MCF 10A (cell line): ENCODE measurements at regions not wholly inside any gene's neighbourhood (a gene's known extent, or its start where the extent isn't known, plus 50 kb on each side); places are given as distances from the start of the nearest gene placed in this dataset.
"Not testable (repeated sequence)": the region's sequence is repeated elsewhere in the genome, so short reads cannot be mapped to it uniquely, and the experiment has no call there.

Source experiments
- BruUV-seq: library from RNA; stranded (reverse); fragments of 400-500 nt; replicated peaks from 2 replicates; lab custom pipeline; 2021; lab: Mats Ljungman, UMichigan
- CTCF ChIA-PET: fragments of 300-600 bp; sonication (Branson Sonifier 250); formaldehyde crosslinking; extraction: SDS; loops from one replicate; lab custom pipeline; 2021; ENCODE audit warnings: antibody characterized with exemption, inconsistent platforms; lab: Yijun Ruan, JAX
- POLR2A ChIA-PET: fragments of 300-600, 350-650 bp; sonication (Branson Sonifier 250); formaldehyde crosslinking; extraction: SDS; loops from one replicate; lab custom pipeline; 2020; ENCODE audit warnings: antibody characterized with exemption, inconsistent platforms; lab: Yijun Ruan, JAX
- DNase-seq: peaks from one replicate; pipeline ENCODE4 v3.0.0-alpha.2; 2018; ENCODE audit not compliant: unreplicated experiment
- H3K27ac Mint-ChIP-seq: one replicate; pipeline ENCODE4 v1.8.0; 2022; ENCODE audit warnings: mild to moderate bottlenecking, low read depth, mixed read lengths; ENCODE audit not compliant: unreplicated experiment
- H3K27me3 Mint-ChIP-seq: one replicate; pipeline ENCODE4 v1.8.0; 2022; ENCODE audit warnings: mixed read lengths; ENCODE audit not compliant: insufficient read depth, unreplicated experiment
- H3K36me3 Mint-ChIP-seq: one replicate; pipeline ENCODE4 v1.8.0; 2022; ENCODE audit warnings: mild to moderate bottlenecking, moderate library complexity, mixed read lengths; ENCODE audit not compliant: insufficient read depth, unreplicated experiment
- H3K4me1 Mint-ChIP-seq: one replicate; pipeline ENCODE4 v1.8.0; 2022; ENCODE audit warnings: mixed read lengths; ENCODE audit not compliant: insufficient read depth, unreplicated experiment
- H3K4me3 Mint-ChIP-seq: one replicate; pipeline ENCODE4 v1.8.0; 2022; ENCODE audit warnings: mild to moderate bottlenecking, moderate library complexity, mixed read lengths; ENCODE audit not compliant: unreplicated experiment
- H3K9me3 Mint-ChIP-seq: one replicate; pipeline ENCODE4 v1.8.0; 2022; ENCODE audit warnings: mixed read lengths; ENCODE audit not compliant: unreplicated experiment
- CTCF ChIP-seq: fragments of 200-600 bp; IDR thresholded peaks from one replicate; pipeline ENCODE4 v1.8.0; 2022; ENCODE audit warnings: antibody characterized with exemption, mild to moderate bottlenecking; ENCODE audit not compliant: unreplicated experiment
- intact Hi-C: fragments of 100-400 bp; cut with micrococcal nuclease; formaldehyde crosslinking; loops from 2 replicates; pipeline ENCODE4 v1.14.1; 2022

- intact Hi-C loops, result no loop called here
- ChIA-PET POLR2A (no interaction called here), CTCF (no interaction called here)
- Mint-ChIP-seq H3K27me3 (no peaks in the 10 kb centered on the region), H3K4me3 (no peak overlapping the region), H3K27ac (no peak overlapping the region), H3K36me3 (no peaks in the 10 kb centered on the region), H3K9me3 (peaks cover 39% of the 10 kb centered on the region), H3K4me1 (no peaks in the 10 kb centered on the region)
- no peak for TF ChIP-seq CTCF
- no peak for DNase-seq
- no TSS peak for BruUV-seq
Measured at GRCh38 chr16:5252791-5253190, 155.2 kb upstream of the EEF2KMT start.

GRCh38 chr16:5247403-5247802 is 149.8 kb upstream of the EEF2KMT start:
- CTCF ChIA-PET, H3K4me1 Mint-ChIP-seq, DNase-seq, intact Hi-C loops, H3K4me3 Mint-ChIP-seq, BruUV-seq, POLR2A ChIA-PET, H3K27me3 Mint-ChIP-seq, H3K36me3 Mint-ChIP-seq, H3K27ac Mint-ChIP-seq: not testable (repeated sequence)
- H3K9me3 Mint-ChIP-seq, result peaks cover 22% of the 10 kb centered on the region

- CTCF ChIA-PET, H3K4me1 Mint-ChIP-seq, H3K9me3 Mint-ChIP-seq, H3K36me3 Mint-ChIP-seq, DNase-seq, H3K27me3 Mint-ChIP-seq, H3K27ac Mint-ChIP-seq, H3K4me3 Mint-ChIP-seq, intact Hi-C loops, BruUV-seq, POLR2A ChIA-PET: not testable (repeated sequence)
Measured at GRCh38 chr16:5240278-5240626, 142.7 kb upstream of the EEF2KMT start.

GRCh38 chr16:5239472-5240277 is 142.1 kb upstream of the EEF2KMT start:
- BruUV-seq, H3K4me1 Mint-ChIP-seq, CTCF ChIA-PET, H3K9me3 Mint-ChIP-seq, POLR2A ChIA-PET, H3K27ac Mint-ChIP-seq, H3K27me3 Mint-ChIP-seq, H3K36me3 Mint-ChIP-seq, DNase-seq, H3K4me3 Mint-ChIP-seq: not testable (repeated sequence)
- peak; percentile 24 for TF ChIP-seq CTCF
- intact Hi-C loops, result loop anchor here (2.0 kb wide), 1 partner anchor 1403 kb away; no protein-coding TSS in a partner anchor

GRCh38 chr16:5235119-5235518 is 137.5 kb upstream of the EEF2KMT start:
- no peaks in the 10 kb centered on the region for H3K36me3 Mint-ChIP-seq
- no peak overlapping the region for H3K4me3 Mint-ChIP-seq
- intact Hi-C loops, result no loop called here
- CTCF ChIA-PET, result interaction anchor here (0.7 to 1.3 kb wide), 2 partner anchors 69 to 87 kb away, joined by 4 to 5 read pairs; no protein-coding TSS in a partner anchor
- DNase-seq, result no peak
- H3K27me3 Mint-ChIP-seq, result no peaks in the 10 kb centered on the region
- no peak overlapping the region for H3K27ac Mint-ChIP-seq
- H3K4me1 Mint-ChIP-seq, result no peaks in the 10 kb centered on the region
- POLR2A ChIA-PET, result no interaction called here
- TF ChIP-seq CTCF, result no peak
- BruUV-seq, result no TSS peak
- no peaks in the 10 kb centered on the region for H3K9me3 Mint-ChIP-seq
